ENCODE measurements at regions not wholly inside any gene's neighbourhood (a gene's known extent, or its start where the extent isn't known, plus 50 kb on each side); places are given as distances from the start of the nearest gene placed in this dataset.
A peak's percentile ranks its signal among the peaks of the same experiment; 100 is the strongest.
"Not testable (repeated sequence)": the region's sequence is repeated elsewhere in the genome, so short reads cannot be mapped to it uniquely, and the experiment has no call there.

- DNase-seq (ENCODE audit: extremely low read depth in 1 of 11, low read depth in 9 of 11, low spot score in 4 of 11) = no peak
Measured at GRCh38 chr9:135190789-135191577, 103.5 kb downstream of the OLFM1 start.

- no peak for DNase-seq (ENCODE audit: extremely low read depth in 1 of 11, low read depth in 9 of 11, low spot score in 4 of 11)
Measured at GRCh38 chr9:135192686-135193085, 105.2 kb downstream of the OLFM1 start.

DNA sequence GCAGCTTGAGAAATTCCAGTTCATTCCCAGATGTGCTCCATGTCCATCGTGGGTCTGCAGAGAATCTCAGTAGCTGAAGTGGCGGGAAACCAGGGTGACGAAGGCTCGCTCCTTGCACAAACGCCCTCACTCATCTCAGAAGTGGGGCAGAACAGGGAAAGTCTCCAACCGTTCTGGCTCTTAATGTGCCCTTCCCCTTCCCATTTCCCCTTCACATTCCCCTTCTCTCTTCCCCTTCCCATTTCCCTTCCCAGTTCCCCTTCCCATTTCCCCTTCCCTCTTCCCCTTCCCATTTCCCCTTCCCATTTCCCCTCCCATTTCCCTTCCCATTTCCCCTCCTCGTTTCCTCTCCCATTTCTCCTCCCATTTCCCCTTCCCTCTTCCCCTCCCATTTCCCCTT, 108.5 kb downstream of the OLFM1 start:
- not testable (repeated sequence) for DNase-seq (ENCODE audit: extremely low read depth in 1 of 11, low read depth in 9 of 11, low spot score in 4 of 11)

- no peak for DNase-seq (ENCODE audit: extremely low read depth in 1 of 11, low read depth in 9 of 11, low spot score in 4 of 11)
Measured at GRCh38 chr9:135196474-135196873, 109.0 kb downstream of the OLFM1 start.

GRCh38 chr9:135198144-135198543, 110.7 kb downstream of the OLFM1 start:
- no peak for DNase-seq (ENCODE audit: extremely low read depth in 1 of 11, low read depth in 9 of 11, low spot score in 4 of 11)

DNA sequence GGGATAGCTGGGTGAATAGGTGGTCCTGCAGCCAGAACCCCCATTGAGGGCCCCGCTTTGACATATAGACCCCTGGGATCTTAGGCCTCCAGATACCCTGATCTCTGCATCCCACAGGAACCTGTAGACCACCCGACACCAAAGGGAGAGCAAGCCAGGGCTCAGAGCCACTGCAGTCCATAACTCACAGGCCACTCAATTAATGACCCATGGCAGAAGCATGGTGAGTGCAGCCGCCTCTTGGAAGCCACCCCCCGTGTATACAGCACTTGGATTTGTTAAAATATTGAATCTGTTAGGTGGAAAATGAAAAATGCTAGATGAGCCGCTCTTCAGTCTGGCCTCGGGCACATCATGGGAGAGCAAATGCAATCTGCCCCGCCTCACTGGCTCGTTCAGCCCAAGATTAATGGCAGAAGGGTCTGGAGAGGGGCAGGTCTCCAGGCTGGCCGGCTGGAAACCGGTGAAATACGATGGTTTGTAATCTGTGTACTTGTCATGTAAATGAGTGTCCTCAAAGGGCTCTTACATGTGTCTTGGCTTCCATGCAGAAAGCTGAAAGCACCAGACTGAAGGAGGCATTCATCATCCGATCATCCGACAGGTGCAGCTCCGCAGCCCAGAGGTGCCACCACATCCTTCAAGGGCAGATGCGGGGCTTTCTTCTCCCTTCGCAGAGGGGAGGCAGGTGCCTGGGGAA, 111.3 kb downstream of the OLFM1 start:
- no peak for DNase-seq (ENCODE audit: extremely low read depth in 1 of 11, low read depth in 9 of 11, low spot score in 4 of 11)

- DNase-seq (ENCODE audit: extremely low read depth in 1 of 11, low read depth in 9 of 11, low spot score in 4 of 11) = no peak
Measured at GRCh38 chr9:135199489-135199888, 112.0 kb downstream of the OLFM1 start.

DNA sequence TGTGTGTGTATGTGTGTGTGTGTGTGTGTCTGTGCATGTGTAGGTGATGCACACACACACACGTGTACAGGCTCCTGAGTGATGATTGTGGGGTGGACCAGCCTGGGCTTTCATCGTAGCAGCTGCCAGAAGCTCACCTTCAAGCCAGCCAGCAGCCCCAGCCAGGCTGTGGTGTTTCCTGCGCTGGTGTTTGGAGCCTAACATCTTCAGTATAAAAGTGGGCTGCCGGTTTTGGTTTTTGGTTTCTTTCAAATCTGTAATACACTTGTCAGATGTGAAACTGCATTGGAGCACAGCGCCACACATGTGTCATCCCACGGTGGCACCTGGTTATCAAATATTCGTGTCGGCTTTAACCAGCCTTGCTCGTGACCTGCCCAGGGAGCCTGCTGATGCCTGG, 114.2 kb downstream of the OLFM1 start:
- DNase-seq (ENCODE audit: extremely low read depth in 1 of 11, low read depth in 9 of 11, low spot score in 4 of 11) = no peak

- no peak for DNase-seq (ENCODE audit: extremely low read depth in 1 of 11, low read depth in 9 of 11, low spot score in 4 of 11)
Measured at GRCh38 chr9:135204177-135204576, 116.7 kb downstream of the OLFM1 start.

DNA sequence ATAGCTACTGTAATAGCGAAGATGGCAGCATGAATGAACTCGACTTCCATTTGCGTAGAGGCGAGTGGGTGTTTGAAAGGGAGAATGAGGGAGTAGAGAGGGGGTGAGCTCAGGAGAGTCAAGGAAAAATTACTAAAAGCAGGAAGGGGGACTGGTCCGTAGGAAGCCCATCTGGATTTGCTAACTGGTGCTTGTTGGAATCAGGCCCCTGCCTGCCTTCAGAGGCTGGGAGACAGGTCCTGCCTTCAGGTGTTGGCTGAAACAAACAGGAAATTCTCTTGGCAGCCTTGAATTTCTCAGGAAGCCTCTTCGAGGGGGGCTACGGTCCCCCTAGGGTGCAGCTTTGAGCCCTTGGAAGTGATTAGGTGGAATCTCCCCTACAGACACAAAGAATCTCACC, 121.7 kb downstream of the OLFM1 start:
- DNase-seq (ENCODE audit: extremely low read depth in 1 of 11, low read depth in 9 of 11, low spot score in 4 of 11) = no peak

GRCh38 chr9:135209852-135210251, 122.4 kb downstream of the OLFM1 start:
- DNase-seq (ENCODE audit: extremely low read depth in 1 of 11, low read depth in 9 of 11, low spot score in 4 of 11) = no peak

DNA sequence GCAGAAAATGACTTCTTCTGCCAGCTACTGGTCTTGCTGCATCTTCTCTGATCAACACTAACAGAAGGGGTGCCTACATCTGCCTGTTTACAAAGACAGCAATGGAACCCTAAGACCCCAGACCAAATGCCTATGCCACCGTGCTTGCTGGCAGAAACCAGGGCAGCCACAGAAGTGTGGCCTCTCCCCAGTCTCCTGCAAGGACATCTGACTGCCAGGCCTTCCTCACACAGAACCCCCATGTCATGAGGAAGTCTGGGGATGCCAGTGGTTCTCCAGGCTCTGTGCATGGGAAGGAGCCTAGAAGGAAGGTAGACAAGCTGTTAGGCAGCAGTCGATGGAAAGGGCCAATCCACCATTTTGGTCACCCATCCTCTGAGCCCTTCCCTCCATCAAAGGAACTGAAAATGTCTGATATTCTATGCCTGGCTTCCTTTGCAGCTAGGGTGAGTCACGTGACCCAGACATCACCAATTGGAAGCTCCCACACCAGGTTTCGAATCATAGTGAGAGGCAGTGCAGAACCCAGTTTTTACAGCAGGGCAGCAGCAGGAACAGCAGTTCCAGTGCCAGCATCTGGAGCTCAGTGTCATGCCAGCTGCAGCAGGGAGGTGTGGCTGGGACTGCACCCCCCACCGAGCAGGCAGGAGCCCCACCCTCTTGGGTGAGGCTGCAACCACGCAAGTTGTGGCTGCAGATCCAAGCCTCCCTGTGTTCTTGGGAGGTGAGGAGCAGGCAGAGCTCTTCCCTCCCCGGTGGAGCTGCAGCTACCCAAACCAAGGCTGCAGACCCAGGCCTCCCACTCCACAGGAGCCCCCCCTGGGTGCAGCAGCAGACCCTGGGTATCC, 123.4 kb downstream of the OLFM1 start:
- DNase-seq (ENCODE audit: extremely low read depth in 1 of 11, low read depth in 9 of 11, low spot score in 4 of 11) = no peak

DNA sequence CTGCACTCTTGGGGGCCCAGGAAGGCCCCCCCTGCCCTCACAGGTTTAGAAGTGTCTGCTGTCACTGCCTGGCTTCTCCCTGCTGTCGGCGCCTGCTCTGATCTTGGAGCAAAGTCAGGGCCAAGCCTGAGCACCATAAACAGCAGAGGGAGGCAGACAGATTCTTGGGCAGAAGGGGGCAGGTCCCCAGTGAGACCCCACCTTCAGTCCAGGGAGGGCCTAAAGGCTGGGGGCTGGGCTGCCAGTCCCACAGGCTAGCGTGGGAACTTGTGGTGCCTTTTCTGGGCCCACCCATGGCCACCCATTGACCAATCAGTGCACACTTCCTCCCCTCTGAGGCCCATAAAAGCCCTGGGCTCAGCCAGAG, 124.0 kb downstream of the OLFM1 start:
- DNase-seq (ENCODE audit: extremely low read depth in 1 of 11, low read depth in 9 of 11, low spot score in 4 of 11) = no peak

- DNase-seq (ENCODE audit: extremely low read depth in 1 of 11, low read depth in 9 of 11, low spot score in 4 of 11) = no peak
Measured at GRCh38 chr9:135212961-135213360, 125.5 kb downstream of the OLFM1 start.

DNA sequence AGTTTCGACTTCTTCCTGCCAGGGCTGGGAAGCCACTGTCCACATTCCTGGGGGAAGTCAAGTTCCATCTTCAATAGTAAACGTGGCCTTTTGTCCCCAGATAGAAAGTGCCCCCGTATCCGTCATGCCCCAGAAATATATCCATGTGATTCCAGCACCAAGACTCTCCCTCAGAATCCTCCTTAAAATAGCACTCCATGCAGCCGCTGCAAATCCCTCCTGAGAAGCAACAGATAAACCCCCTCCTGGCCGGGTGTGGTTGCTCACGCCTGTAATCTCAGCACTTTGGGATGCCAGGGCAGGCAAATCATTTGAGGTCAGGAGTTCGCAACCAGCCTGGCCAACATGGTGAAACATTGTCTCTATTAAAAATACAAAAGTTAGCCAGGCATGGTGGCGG, 126.1 kb downstream of the OLFM1 start:
- DNase-seq (ENCODE audit: extremely low read depth in 1 of 11, low read depth in 9 of 11, low spot score in 4 of 11) = no peak

DNA sequence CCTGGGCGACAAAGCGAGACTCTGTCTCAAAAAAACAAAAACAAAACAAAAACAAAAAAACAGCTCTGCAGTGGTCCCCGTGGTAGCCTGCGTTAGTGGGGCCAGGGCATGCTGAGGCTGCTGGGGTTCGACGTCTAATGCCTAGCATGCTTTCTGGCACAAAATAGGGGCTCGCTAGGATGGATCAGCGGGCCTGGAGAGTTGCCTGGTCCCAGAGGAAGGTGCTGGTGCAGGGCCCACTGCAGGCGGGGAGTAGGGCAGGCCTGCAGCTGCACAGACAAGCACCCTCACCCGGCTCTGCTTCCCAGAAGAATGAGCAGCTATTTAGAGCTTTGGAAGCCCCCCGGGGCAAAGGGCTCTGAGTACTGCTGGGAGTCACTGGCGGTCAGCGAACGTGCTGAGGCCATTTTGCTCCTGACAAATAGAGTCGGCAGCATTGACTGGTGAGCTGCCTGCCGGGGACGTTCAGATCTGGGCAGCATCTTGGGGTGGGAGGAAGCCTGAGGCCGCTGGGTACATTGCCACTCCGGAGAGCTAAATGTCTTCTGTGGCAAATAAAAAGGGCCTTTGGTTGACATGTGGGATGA, 126.7 kb downstream of the OLFM1 start:
- DNase-seq (ENCODE audit: extremely low read depth in 1 of 11, low read depth in 9 of 11, low spot score in 4 of 11) = no peak

DNA sequence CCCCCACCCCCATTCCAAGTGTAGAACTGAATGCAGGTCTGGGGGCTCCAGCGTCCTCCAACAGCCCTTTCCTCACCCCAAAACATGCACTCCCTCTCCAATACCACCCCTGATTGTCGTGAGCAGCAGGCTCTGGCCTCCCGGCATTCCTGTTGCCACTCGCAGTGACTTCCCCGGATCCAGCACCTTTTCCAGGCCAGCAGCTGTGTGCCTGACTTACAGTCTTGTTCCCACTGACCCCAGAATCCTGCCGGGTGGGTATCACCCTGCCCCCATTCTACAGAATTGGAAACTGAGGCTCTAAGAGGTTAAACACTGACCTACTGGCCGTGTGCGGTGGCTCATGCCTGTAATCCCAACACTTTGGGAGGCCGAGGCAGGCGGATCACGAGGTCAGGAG, 127.2 kb downstream of the OLFM1 start:
- no peak for DNase-seq (ENCODE audit: extremely low read depth in 1 of 11, low read depth in 9 of 11, low spot score in 4 of 11)

DNA sequence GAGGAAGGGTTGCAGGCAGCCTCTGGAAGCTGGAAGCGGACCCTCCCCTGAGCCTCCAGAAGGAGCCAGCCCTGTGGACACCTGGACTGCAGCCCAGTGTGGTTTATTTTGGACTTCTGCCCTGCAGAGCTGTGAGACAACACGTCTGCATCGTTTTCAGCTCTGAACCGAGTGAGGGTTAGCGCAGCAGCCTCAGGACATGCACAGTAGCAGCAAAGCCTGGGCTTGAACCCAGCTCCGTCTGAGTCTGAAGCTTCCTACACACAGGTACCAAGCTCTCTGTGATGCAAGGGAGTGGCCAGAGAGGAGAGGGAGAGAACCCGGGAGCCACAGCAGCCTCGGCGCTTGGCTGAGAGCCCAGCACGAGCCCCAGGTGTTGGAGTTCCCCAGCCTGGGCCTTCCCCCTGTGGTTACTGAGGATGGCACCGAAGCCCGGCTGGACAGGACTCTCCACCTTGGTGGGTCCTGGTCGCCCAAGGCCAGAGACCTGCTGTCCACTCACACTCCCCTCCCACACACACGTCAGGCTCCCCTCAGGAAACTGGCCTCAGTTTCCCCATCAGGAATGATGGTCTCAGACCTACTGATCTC, 128.2 kb downstream of the OLFM1 start:
- DNase-seq (ENCODE audit: extremely low read depth in 1 of 11, low read depth in 9 of 11, low spot score in 4 of 11) = peak in 6 of 11 donors; percentile 33 to 66 (median 53)

DNA sequence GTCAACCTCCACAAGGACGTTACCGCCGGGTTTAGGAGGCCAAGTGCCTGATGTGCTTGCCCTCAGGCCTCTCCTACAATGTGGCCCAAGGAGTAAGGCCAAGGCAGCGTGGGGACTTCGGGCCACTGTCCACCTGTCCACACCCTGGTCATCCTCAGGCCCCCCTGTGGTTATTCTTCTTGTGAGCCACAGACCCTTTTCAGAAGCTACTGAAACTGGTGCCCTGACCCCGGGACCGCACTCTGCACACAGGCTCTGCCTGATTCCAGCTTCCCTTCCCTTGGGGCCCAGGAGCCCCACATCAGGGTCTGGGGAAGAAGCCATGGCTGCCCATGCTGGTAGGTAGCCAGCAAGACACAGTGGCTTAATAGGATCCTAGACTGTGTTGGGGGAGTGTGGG, 128.8 kb downstream of the OLFM1 start:
- DNase-seq (ENCODE audit: extremely low read depth in 1 of 11, low read depth in 9 of 11, low spot score in 4 of 11) = no peak
